Liver (tissue), 8 donors: ENCODE measurements at regions not wholly inside any gene's neighbourhood (a gene's known extent, or its start where the extent isn't known, plus 50 kb on each side); places are given as distances from the start of the nearest gene placed in this dataset.

Experiments used
- DNase-seq: peaks from one replicate; pipeline ENCODE4 v3.0.0-alpha.2; 2017; ENCODE audit warnings: low spot score
- H3K27ac ChIP-seq, 2 donors: one replicate each; pipeline ENCODE4 v1.7.0; 2013; ENCODE audit warnings: inconsistent platforms in 2 of 2, low read length in 2 of 2, control low read depth in 1 of 2, low read depth in 1 of 2, mild to moderate bottlenecking in 1 of 2
- H3K27me3 ChIP-seq, 4 donors: one replicate each; pipeline versions ENCODE4 v1.6.1 to v1.7.0; 2013; ENCODE audit warnings: low read length in 3 of 4, inconsistent platforms in 1 of 4, mild to moderate bottlenecking in 1 of 4, moderate library complexity in 1 of 4; ENCODE audit not compliant: control insufficient read depth in 4 of 4, insufficient read depth in 4 of 4
- H3K36me3 ChIP-seq, 4 donors: one replicate each; pipeline versions ENCODE4 v1.6.1 to v1.7.0; 2013; ENCODE audit warnings: low read length in 3 of 4, mild to moderate bottlenecking in 3 of 4, low read depth in 1 of 4, moderate library complexity in 1 of 4; ENCODE audit not compliant: control insufficient read depth in 4 of 4, insufficient read depth in 3 of 4
- H3K4me1 ChIP-seq, 4 donors: one replicate each; pipeline versions ENCODE4 v1.6.1 to v1.7.0; 2013; ENCODE audit warnings: low read length in 3 of 4, mild to moderate bottlenecking in 3 of 4, moderate library complexity in 1 of 4; ENCODE audit not compliant: control insufficient read depth in 4 of 4, insufficient read depth in 4 of 4
- H3K4me3 ChIP-seq, 3 donors: one replicate each; pipeline versions ENCODE4 v1.6.1 to v1.7.0; 2013; ENCODE audit warnings: low read length in 3 of 3, control low read depth in 1 of 3, low read depth in 1 of 3, mild to moderate bottlenecking in 1 of 3
- H3K9ac ChIP-seq, 2 donors: one replicate each; pipeline ENCODE4 v1.7.0; 2013; ENCODE audit warnings: low read length in 2 of 2, mild to moderate bottlenecking in 2 of 2, moderate library complexity in 2 of 2, control low read depth in 1 of 2, low read depth in 1 of 2
- H3K9me3 ChIP-seq, 4 donors: one replicate each; pipeline versions ENCODE4 v1.6.1 to v1.7.0; 2013; ENCODE audit warnings: low read length in 3 of 4; ENCODE audit not compliant: control insufficient read depth in 4 of 4
- CTCF ChIP-seq: fragments of 150-350 bp; IDR thresholded peaks from 2 replicates; pipeline ENCODE4 v1.5.1; 2017; ENCODE audit warnings: improper control_type of control experiment, low read depth, low read length; ENCODE audit not compliant: missing input control
- EGR1 ChIP-seq, 2 donors: IDR thresholded peaks; 2 replicates each; pipeline ENCODE4 v1.6.1; 2016 to 2018; ENCODE audit warnings: antibody characterized with exemption in 2 of 2, low read depth in 2 of 2
- FOXA1 ChIP-seq: IDR thresholded peaks from 2 replicates; pipeline ENCODE4 v1.6.1; 2016; ENCODE audit warnings: antibody characterized with exemption
- FOXA2 ChIP-seq: IDR thresholded peaks from 2 replicates; pipeline ENCODE4 v1.6.1; 2016; ENCODE audit warnings: antibody characterized with exemption
- GABPA ChIP-seq, 2 donors: IDR thresholded peaks in 1 of 2; conservative IDR thresholded peaks in 1 of 2; 2 replicates each; pipeline ENCODE4 v1.6.1; 2016; ENCODE audit warnings: antibody characterized with exemption in 2 of 2, mild to moderate bottlenecking in 1 of 2, moderate library complexity in 1 of 2
- HNF4G ChIP-seq: IDR thresholded peaks from 2 replicates; pipeline ENCODE4 v1.6.1; 2016; ENCODE audit warnings: antibody characterized with exemption
- JUND ChIP-seq, 2 donors: IDR thresholded peaks; 2 replicates each; pipeline ENCODE4 v1.6.1; 2016; ENCODE audit warnings: antibody characterized with exemption in 2 of 2
- NR2F2 ChIP-seq: IDR thresholded peaks from 2 replicates; pipeline ENCODE4 v1.6.1; 2016; ENCODE audit warnings: antibody characterized with exemption
- RAD21 ChIP-seq, 2 donors: IDR thresholded peaks; 2 replicates each; pipeline ENCODE4 v1.6.1; 2016; ENCODE audit warnings: antibody characterized with exemption in 2 of 2, mild to moderate bottlenecking in 2 of 2
- RXRA ChIP-seq, 2 donors: IDR thresholded peaks; 2 replicates each; pipeline ENCODE4 v1.6.1; 2017 to 2018; ENCODE audit warnings: antibody characterized with exemption in 2 of 2, mild to moderate bottlenecking in 1 of 2
- SP1 ChIP-seq: IDR thresholded peaks from 2 replicates; pipeline ENCODE4 v1.6.1; 2018; ENCODE audit warnings: antibody characterized with exemption, mild to moderate bottlenecking
- TAF1 ChIP-seq: conservative IDR thresholded peaks from 2 replicates; pipeline ENCODE4 v1.6.1; 2016; ENCODE audit warnings: antibody characterized with exemption, mild to moderate bottlenecking
- ZBTB33 ChIP-seq: IDR thresholded peaks from 2 replicates; pipeline ENCODE4 v1.6.1; 2016; ENCODE audit warnings: antibody characterized with exemption
- WGBS: extraction: QIAGEN DNeasy Blood & Tissue Kit; methylation state at CpG from one replicate; pipeline ENCODE4 v1.1.7; 2013; 5-methylcytosine and 5-hydroxymethylcytosine counted together
- TF ChIP-seq, protein P1 (sequence below): IDR thresholded peaks from 2 replicates; pipeline ENCODE4 v1.6.1; 2016; ENCODE audit warnings: antibody characterized with exemption, mild to moderate bottlenecking
- TF ChIP-seq, protein P2 (sequence below): IDR thresholded peaks from 2 replicates; pipeline ENCODE4 v1.6.1; 2016; ENCODE audit warnings: antibody characterized with exemption
- donor health status: healthy.
- donor health status: healthy.
- donor health status: healthy.
- donor health status: healthy.
- donor health status: healthy.

DNA sequence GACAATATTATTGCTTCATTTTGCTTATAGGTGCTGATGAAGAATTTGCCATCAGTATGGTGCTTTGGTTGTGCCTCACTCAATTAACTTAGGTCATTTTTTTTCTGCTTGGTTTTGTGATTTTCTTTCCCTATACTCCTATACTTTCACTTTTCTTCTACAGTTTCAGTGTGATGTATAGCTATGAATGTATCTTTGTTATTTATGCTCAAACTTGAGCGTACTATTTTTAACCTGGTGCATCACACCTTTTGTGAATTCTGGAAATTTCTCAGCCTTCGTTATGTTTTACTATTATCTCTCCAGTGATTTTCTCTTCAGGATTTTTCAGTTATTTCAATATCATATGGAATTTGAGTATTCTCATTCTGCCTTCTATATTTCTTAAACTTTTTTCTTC lies 2035.3 kb upstream of the LRRTM1 start:
- no peak for DNase-seq
- H3K9me3 ChIP-seq, result no peaks in the 10 kb centered on the region
- 94% methylated on average over 2 of the region's 2 CpGs for WGBS

DNA sequence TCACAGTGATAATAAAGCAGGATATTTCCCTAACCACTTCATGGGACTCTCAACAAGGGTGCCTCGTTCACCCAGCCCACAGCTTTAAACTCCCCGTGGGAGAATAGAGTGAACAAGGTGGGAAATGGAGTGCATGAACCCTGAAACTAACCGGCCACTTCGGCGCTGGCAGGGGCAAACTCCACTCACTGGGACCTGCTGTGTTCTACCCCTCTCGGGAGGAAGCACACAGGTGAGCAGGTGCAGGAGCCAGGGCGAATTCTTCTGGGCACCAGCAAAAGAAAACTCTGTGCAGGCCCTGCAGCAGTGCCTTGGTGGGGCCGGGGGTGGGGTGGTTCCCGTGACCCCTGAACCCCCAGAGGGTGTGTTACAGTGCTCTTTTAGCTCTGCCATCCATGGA lies 2029.1 kb upstream of the LRRTM1 start:
- Histone ChIP-seq H3K4me3 (no peak overlapping the region), H3K9me3 (no peaks in the 10 kb centered on the region), H3K9ac (no peak overlapping the region), H3K36me3 (no peaks in the 10 kb centered on the region), H3K27ac (no peak overlapping the region), H3K27me3 (no peaks in the 10 kb centered on the region), H3K4me1 (no peaks in the 10 kb centered on the region)
- 85% methylated on average over 9 of the region's 9 CpGs for WGBS
- DNase-seq, result no peak
- TF ChIP-seq, protein P1, sequence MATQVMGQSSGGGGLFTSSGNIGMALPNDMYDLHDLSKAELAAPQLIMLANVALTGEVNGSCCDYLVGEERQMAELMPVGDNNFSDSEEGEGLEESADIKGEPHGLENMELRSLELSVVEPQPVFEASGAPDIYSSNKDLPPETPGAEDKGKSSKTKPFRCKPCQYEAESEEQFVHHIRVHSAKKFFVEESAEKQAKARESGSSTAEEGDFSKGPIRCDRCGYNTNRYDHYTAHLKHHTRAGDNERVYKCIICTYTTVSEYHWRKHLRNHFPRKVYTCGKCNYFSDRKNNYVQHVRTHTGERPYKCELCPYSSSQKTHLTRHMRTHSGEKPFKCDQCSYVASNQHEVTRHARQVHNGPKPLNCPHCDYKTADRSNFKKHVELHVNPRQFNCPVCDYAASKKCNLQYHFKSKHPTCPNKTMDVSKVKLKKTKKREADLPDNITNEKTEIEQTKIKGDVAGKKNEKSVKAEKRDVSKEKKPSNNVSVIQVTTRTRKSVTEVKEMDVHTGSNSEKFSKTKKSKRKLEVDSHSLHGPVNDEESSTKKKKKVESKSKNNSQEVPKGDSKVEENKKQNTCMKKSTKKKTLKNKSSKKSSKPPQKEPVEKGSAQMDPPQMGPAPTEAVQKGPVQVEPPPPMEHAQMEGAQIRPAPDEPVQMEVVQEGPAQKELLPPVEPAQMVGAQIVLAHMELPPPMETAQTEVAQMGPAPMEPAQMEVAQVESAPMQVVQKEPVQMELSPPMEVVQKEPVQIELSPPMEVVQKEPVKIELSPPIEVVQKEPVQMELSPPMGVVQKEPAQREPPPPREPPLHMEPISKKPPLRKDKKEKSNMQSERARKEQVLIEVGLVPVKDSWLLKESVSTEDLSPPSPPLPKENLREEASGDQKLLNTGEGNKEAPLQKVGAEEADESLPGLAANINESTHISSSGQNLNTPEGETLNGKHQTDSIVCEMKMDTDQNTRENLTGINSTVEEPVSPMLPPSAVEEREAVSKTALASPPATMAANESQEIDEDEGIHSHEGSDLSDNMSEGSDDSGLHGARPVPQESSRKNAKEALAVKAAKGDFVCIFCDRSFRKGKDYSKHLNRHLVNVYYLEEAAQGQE, result no peak
- TF ChIP-seq HNF4G (no peak), GABPA (IDR thresholded peaks at IDR 0.05 in 1 of 2, conservative IDR thresholded peaks at IDR 0.05 in 1 of 2) (no peak), EGR1 (IDR thresholded peaks at IDR 0.05; ENCODE audit: low read depth in 2 of 2) (no peak), FOXA2 (no peak), CTCF (no peak), ZBTB33 (no peak), NR2F2 (no peak)
- TF ChIP-seq, protein P2, sequence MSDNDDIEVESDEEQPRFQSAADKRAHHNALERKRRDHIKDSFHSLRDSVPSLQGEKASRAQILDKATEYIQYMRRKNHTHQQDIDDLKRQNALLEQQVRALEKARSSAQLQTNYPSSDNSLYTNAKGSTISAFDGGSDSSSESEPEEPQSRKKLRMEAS, result no peak

More for the DNA sequence above, 2035.3 kb upstream of the LRRTM1 start:
- H3K4me1 ChIP-seq, result peaks cover 0 to 6% (median 0%) of the 10 kb centered on the region in 4 donors
- H3K27me3 ChIP-seq, result no peaks in the 10 kb centered on the region
- TF ChIP-seq RAD21 (IDR thresholded peaks at IDR 0.05), result no peak
- no peak for TF ChIP-seq SP1
- TF ChIP-seq RXRA (IDR thresholded peaks at IDR 0.05), result no peak
- no peak for TF ChIP-seq JUND (IDR thresholded peaks at IDR 0.05)
- no peak for TF ChIP-seq FOXA1
- TF ChIP-seq TAF1, result no peak
- TF ChIP-seq CTCF, result no peak
- TF ChIP-seq GABPA (IDR thresholded peaks at IDR 0.05 in 1 of 2, conservative IDR thresholded peaks at IDR 0.05 in 1 of 2), result no peak
- TF ChIP-seq, protein P1, result no peak
- no peak for TF ChIP-seq FOXA2
- no peak for TF ChIP-seq EGR1 (IDR thresholded peaks at IDR 0.05; ENCODE audit: low read depth in 2 of 2)
- no peaks in the 10 kb centered on the region for H3K36me3 ChIP-seq
- H3K9ac ChIP-seq, result no peak overlapping the region
- H3K4me3 ChIP-seq, result no peak overlapping the region
- no peak overlapping the region for H3K27ac ChIP-seq
